Stimulated activated CD8-positive, alpha-beta memory T cell treated with anti-CD3 and anti-CD28 coated beads, Interleukin-7, amount 100 ng/mL, for 24 hours (primary cell): ENCODE measurements at regions not wholly inside any gene's neighbourhood (a gene's known extent, or its start where the extent isn't known, plus 50 kb on each side); places are given as distances from the start of the nearest gene placed in this dataset.
"Not testable (repeated sequence)": the region's sequence is repeated elsewhere in the genome, so short reads cannot be mapped to it uniquely, and the experiment has no call there.

Source experiments
- DNase-seq: peaks from one replicate; pipeline ENCODE4 v3.0.0-alpha.2; 2020; ENCODE audit warnings: low read depth

GRCh38 chr6:11452106-11452505, 85.4 kb upstream of the TMEM170B start:
- not testable (repeated sequence) for DNase-seq

GRCh38 chr6:11450037-11450436, 87.5 kb upstream of the TMEM170B start:
- no peak for DNase-seq

- DNase-seq: no peak
Measured at GRCh38 chr6:11449408-11449807, 88.1 kb upstream of the TMEM170B start.

- DNase-seq: no peak
Measured at GRCh38 chr6:11448038-11448437, 89.5 kb upstream of the TMEM170B start.

GRCh38 chr6:11447265-11447664, 90.3 kb upstream of the TMEM170B start:
- no peak for DNase-seq

- no peak for DNase-seq
Measured at GRCh38 chr6:11445146-11445545, 92.4 kb upstream of the TMEM170B start.

GRCh38 chr6:11443125-11443524, 94.4 kb upstream of the TMEM170B start:
- DNase-seq: not testable (repeated sequence)

- no peak for DNase-seq
Measured at GRCh38 chr6:11442495-11442894, 95.1 kb upstream of the TMEM170B start.

GRCh38 chr6:11439876-11440275, 97.7 kb upstream of the TMEM170B start:
- no peak for DNase-seq

GRCh38 chr6:11439017-11439420, 98.5 kb upstream of the TMEM170B start:
- DNase-seq: no peak

GRCh38 chr6:11437824-11438459, 99.6 kb upstream of the TMEM170B start:
- DNase-seq: no peak

- DNase-seq: no peak
Measured at GRCh38 chr6:11436508-11437096, 100.9 kb upstream of the TMEM170B start.

GRCh38 chr6:11434565-11435326, 102.8 kb upstream of the TMEM170B start:
- no peak for DNase-seq

GRCh38 chr6:11433860-11434259, 103.7 kb upstream of the TMEM170B start:
- no peak for DNase-seq

- DNase-seq: no peak
Measured at GRCh38 chr6:11432713-11433450, 104.7 kb upstream of the TMEM170B start.

- no peak for DNase-seq
Measured at GRCh38 chr6:11432091-11432490, 105.5 kb upstream of the TMEM170B start.

- no peak for DNase-seq
Measured at GRCh38 chr6:11431455-11431937, 106.1 kb upstream of the TMEM170B start.

GRCh38 chr6:11430036-11430435, 107.5 kb upstream of the TMEM170B start:
- DNase-seq: no peak

GRCh38 chr6:11429577-11429976, 108.0 kb upstream of the TMEM170B start:
- no peak for DNase-seq

- DNase-seq: no peak
Measured at GRCh38 chr6:11428895-11429294, 108.7 kb upstream of the TMEM170B start.

- no peak for DNase-seq
Measured at GRCh38 chr6:11428371-11428770, 109.2 kb upstream of the TMEM170B start.

- no peak for DNase-seq
Measured at GRCh38 chr6:11427723-11428245, 109.8 kb upstream of the TMEM170B start.
